GM21528 (cell line): ENCODE measurements at regions not wholly inside any gene's neighbourhood (a gene's known extent, or its start where the extent isn't known, plus 50 kb on each side); places are given as distances from the start of the nearest gene placed in this dataset.
"Not testable (repeated sequence)": the region's sequence is repeated elsewhere in the genome, so short reads cannot be mapped to it uniquely, and the experiment has no call there.

ENCODE experiments used
- ATAC-seq: cut with Tn5 transposase; IDR thresholded peaks from one replicate; pipeline ENCODE4 v1.9.1; 2021; ENCODE audit warnings: mild to moderate bottlenecking, moderate library complexity; ENCODE audit not compliant: unreplicated experiment, low FRiP score

GRCh38 chr5:162916368-162916767 is 521.0 kb upstream of the CCNG1 start:
- no peak for ATAC-seq

GRCh38 chr5:162929104-162929503 is 508.3 kb upstream of the CCNG1 start:
- no peak for ATAC-seq

GRCh38 chr5:162931501-162931900 is 505.9 kb upstream of the CCNG1 start:
- no peak for ATAC-seq

GRCh38 chr5:162939991-162940390 is 497.4 kb upstream of the CCNG1 start:
- ATAC-seq: no peak

GRCh38 chr5:162948677-162949076 is 488.7 kb upstream of the CCNG1 start:
- ATAC-seq: no peak

GRCh38 chr5:162956570-162956969 is 480.8 kb upstream of the CCNG1 start:
- no peak for ATAC-seq

GRCh38 chr5:162964144-162964543 is 473.3 kb upstream of the CCNG1 start:
- ATAC-seq: not testable (repeated sequence)

- no peak for ATAC-seq
Measured at GRCh38 chr5:162990063-162990462, 447.3 kb upstream of the CCNG1 start.

- ATAC-seq: peak; percentile 72
Measured at GRCh38 chr5:162990856-162991497, 446.4 kb upstream of the CCNG1 start.

GRCh38 chr5:162995568-162995967 is 441.8 kb upstream of the CCNG1 start:
- no peak for ATAC-seq

GRCh38 chr5:162996053-162996452 is 441.3 kb upstream of the CCNG1 start:
- ATAC-seq: no peak

- no peak for ATAC-seq
Measured at GRCh38 chr5:163005949-163006348, 431.4 kb upstream of the CCNG1 start.

GRCh38 chr5:163022582-163023128 is 414.7 kb upstream of the CCNG1 start:
- no peak for ATAC-seq

- no peak for ATAC-seq
Measured at GRCh38 chr5:163023846-163024245, 413.5 kb upstream of the CCNG1 start.

- no peak for ATAC-seq
Measured at GRCh38 chr5:163024936-163025335, 412.5 kb upstream of the CCNG1 start.

GRCh38 chr5:163033656-163034055 is 403.7 kb upstream of the CCNG1 start:
- no peak for ATAC-seq

GRCh38 chr5:163041254-163041653 is 396.1 kb upstream of the CCNG1 start:
- no peak for ATAC-seq

- no peak for ATAC-seq
Measured at GRCh38 chr5:163079618-163080017, 357.8 kb upstream of the CCNG1 start.

- ATAC-seq: no peak
Measured at GRCh38 chr5:163089230-163089629, 348.2 kb upstream of the CCNG1 start.

- no peak for ATAC-seq
Measured at GRCh38 chr5:163089926-163090325, 347.5 kb upstream of the CCNG1 start.

- peak; percentile 88 for ATAC-seq
Measured at GRCh38 chr5:163094492-163095180, 342.8 kb upstream of the CCNG1 start.

- no peak for ATAC-seq
Measured at GRCh38 chr5:163104464-163104863, 332.9 kb upstream of the CCNG1 start.
